ENCODE measurements at regions not wholly inside any gene's neighbourhood (a gene's known extent, or its start where the extent isn't known, plus 50 kb on each side); places are given as distances from the start of the nearest gene placed in this dataset.

DNA sequence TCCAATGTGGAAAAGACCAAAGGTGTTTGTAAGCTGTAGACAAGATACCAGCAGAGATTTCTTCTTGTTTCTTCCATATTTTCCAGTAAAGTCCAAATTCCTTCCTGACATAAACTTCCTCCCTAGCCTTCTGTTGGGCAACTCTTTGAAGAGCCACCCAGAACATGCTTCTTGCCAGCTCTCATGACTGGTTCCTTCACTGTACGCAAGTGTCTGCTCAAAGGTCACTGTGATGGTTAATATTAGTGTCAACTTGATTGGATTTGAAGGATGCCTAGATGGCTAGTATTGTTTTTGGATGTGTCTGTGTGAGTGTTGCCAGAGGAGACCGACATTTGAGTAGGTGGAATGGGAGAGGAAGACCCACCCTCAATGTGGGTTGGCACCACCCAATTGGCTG is 416.6 kb upstream of the RUNX1 start:
- CTCF ChIA-PET, result no interaction called here
- no peaks in the 10 kb centered on the region for H3K9me3 ChIP-seq (replicated peaks; ENCODE audit: control insufficient read depth, insufficient read depth, low read length)
- intact Hi-C loops (cut with micrococcal nuclease) (no loop called here), dilution Hi-C loops (cut with MboI; ENCODE audit: extremely low pct_ligation_motif_present, low sequenced_read_pairs) (no loop called here)
- no peaks in the 10 kb centered on the region for H3K27me3 ChIP-seq (ENCODE audit: control insufficient read depth in 2 of 2, insufficient read depth in 2 of 2, low read length in 2 of 2)
- no peak overlapping the region for H3K27ac ChIP-seq (ENCODE audit: insufficient read depth, low read depth, low read length)
- no peak overlapping the region for H3K4me2 ChIP-seq (ENCODE audit: insufficient read depth, low read length)
- no TSS peak for BruUV-seq (replicated peaks)
- H4K20me1 ChIP-seq (replicated peaks; ENCODE audit: control insufficient read depth, extremely low read depth, insufficient read depth, low read length), result no peaks in the 10 kb centered on the region
- TF ChIP-seq EZH2 (IDR thresholded peaks at IDR 0.05; ENCODE audit: borderline replicate concordance, low read depth, low read length, severe bottlenecking) (no peak), JUN (IDR thresholded peaks at IDR 0.05; ENCODE audit: borderline replicate concordance, insufficient read depth, insufficient read length, low read depth) (no peak), POLR2A (IDR thresholded peaks at IDR 0.05; ENCODE audit: low read depth, low read length) (no peak), POLR2AphosphoS5 (IDR thresholded peaks at IDR 0.05; ENCODE audit: insufficient read depth, low read depth, low read length) (no peak), FOS (IDR thresholded peaks at IDR 0.05; ENCODE audit: borderline replicate concordance, insufficient read depth, low read length) (no peak), MYC (IDR thresholded peaks at IDR 0.05; ENCODE audit: low read depth, low read length) (no peak), GATA2 (IDR thresholded peaks at IDR 0.05; ENCODE audit: insufficient read depth, insufficient read length, low read depth, low read length) (no peak)
- TF ChIP-seq, protein P1, sequence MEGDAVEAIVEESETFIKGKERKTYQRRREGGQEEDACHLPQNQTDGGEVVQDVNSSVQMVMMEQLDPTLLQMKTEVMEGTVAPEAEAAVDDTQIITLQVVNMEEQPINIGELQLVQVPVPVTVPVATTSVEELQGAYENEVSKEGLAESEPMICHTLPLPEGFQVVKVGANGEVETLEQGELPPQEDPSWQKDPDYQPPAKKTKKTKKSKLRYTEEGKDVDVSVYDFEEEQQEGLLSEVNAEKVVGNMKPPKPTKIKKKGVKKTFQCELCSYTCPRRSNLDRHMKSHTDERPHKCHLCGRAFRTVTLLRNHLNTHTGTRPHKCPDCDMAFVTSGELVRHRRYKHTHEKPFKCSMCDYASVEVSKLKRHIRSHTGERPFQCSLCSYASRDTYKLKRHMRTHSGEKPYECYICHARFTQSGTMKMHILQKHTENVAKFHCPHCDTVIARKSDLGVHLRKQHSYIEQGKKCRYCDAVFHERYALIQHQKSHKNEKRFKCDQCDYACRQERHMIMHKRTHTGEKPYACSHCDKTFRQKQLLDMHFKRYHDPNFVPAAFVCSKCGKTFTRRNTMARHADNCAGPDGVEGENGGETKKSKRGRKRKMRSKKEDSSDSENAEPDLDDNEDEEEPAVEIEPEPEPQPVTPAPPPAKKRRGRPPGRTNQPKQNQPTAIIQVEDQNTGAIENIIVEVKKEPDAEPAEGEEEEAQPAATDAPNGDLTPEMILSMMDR (IDR thresholded peaks at IDR 0.05; ENCODE audit: extremely low read depth in 1 of 2, insufficient read depth in 1 of 2, low read depth in 1 of 2, low read length in 2 of 2), result no peak
- TF ChIP-seq, protein P2, sequence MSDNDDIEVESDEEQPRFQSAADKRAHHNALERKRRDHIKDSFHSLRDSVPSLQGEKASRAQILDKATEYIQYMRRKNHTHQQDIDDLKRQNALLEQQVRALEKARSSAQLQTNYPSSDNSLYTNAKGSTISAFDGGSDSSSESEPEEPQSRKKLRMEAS (IDR thresholded peaks at IDR 0.05; ENCODE audit: insufficient read depth, insufficient read length), result no peak
- DNase-seq (ENCODE audit: low read depth, low spot score), result no peak
- H3K36me3 ChIP-seq (ENCODE audit: control insufficient read depth in 2 of 2, extremely low read depth in 1 of 2, insufficient read depth in 2 of 2, low read length in 2 of 2), result no peaks in the 10 kb centered on the region
- H3K79me2 ChIP-seq (ENCODE audit: control insufficient read depth, insufficient read depth, low read length), result no peaks in the 10 kb centered on the region
- H3K9me1 ChIP-seq (replicated peaks; ENCODE audit: control insufficient read depth, extremely low read depth, insufficient read depth, low read length), result no peaks in the 10 kb centered on the region
- no peak overlapping the region for H3K4me3 ChIP-seq (replicated peaks in 1 of 3; ENCODE audit: insufficient read depth in 1 of 3, low read depth in 1 of 3, low read length in 3 of 3)
- no peak overlapping the region for H3K9ac ChIP-seq (replicated peaks; ENCODE audit: extremely low read depth, insufficient read depth, low read length)
- POLR2A ChIA-PET, result no interaction called here
- H3K4me1 ChIP-seq (ENCODE audit: control insufficient read depth, extremely low read depth, insufficient read depth, low read length), result no peaks in the 10 kb centered on the region
- no peak overlapping the region for H2AFZ ChIP-seq (ENCODE audit: low read depth, low read length)
- FAIRE-seq, result no peak

Measured in endothelial cell of umbilical vein (primary cell).